ENCODE measurements at regions not wholly inside any gene's neighbourhood (a gene's known extent, or its start where the extent isn't known, plus 50 kb on each side); places are given as distances from the start of the nearest gene placed in this dataset.
"Not testable (repeated sequence)": the region's sequence is repeated elsewhere in the genome, so short reads cannot be mapped to it uniquely, and the experiment has no call there.

GRCh38 chr20:53658322-53658721, 64.7 kb upstream of the ZNF217 start:
- DNase-seq: no peak

GRCh38 chr20:53657732-53658131, 64.1 kb upstream of the ZNF217 start:
- DNase-seq: no peak

GRCh38 chr20:53657279-53657678, 63.6 kb upstream of the ZNF217 start:
- DNase-seq: no peak

GRCh38 chr20:53656293-53657202, 62.9 kb upstream of the ZNF217 start:
- DNase-seq: no peak

- no peak for DNase-seq
These were observed 62.1 kb upstream of the ZNF217 start for GRCh38 chr20:53655625-53656292.

- DNase-seq: no peak
These were observed 61.4 kb upstream of the ZNF217 start for GRCh38 chr20:53654932-53655624.

- not testable (repeated sequence) for DNase-seq
These were observed 60.9 kb upstream of the ZNF217 start for GRCh38 chr20:53654521-53654920.

GRCh38 chr20:53652859-53653517, 59.3 kb upstream of the ZNF217 start:
- DNase-seq: no peak

GRCh38 chr20:53652090-53652858, 58.6 kb upstream of the ZNF217 start:
- DNase-seq: no peak

GRCh38 chr20:53649493-53649892, 55.9 kb upstream of the ZNF217 start:
- not testable (repeated sequence) for DNase-seq

GRCh38 chr20:53647286-53647821, 53.7 kb upstream of the ZNF217 start:
- no peak for DNase-seq

GRCh38 chr20:53646550-53646949, 52.9 kb upstream of the ZNF217 start:
- DNase-seq: no peak

GRCh38 chr20:53645582-53645897, 51.9 kb upstream of the ZNF217 start:
- no peak for DNase-seq

- DNase-seq: not testable (repeated sequence)
These were observed 50.5 kb upstream of the ZNF217 start for GRCh38 chr20:53644108-53644507.
